PFSK-1 (cell line): ENCODE measurements at regions not wholly inside any gene's neighbourhood (a gene's known extent, or its start where the extent isn't known, plus 50 kb on each side); places are given as distances from the start of the nearest gene placed in this dataset.

Source experiments
- FOXP2 ChIP-seq: optimal IDR thresholded peaks from 2 replicates; pipeline ENCODE3; 2011; ENCODE audit warnings: borderline replicate concordance, control low read depth, inconsistent platforms; ENCODE audit not compliant: insufficient read depth; ENCODE audit errors: extremely low read length, extremely low read depth
- POLR2AphosphoS5 ChIP-seq: IDR thresholded peaks from 2 replicates; pipeline ENCODE4 v1.6.1; 2012; ENCODE audit warnings: low read depth, mild to moderate bottlenecking, control low read depth, low read length, moderate library complexity
- REST ChIP-seq, 2 experiments: IDR thresholded peaks; 2 replicates each; pipeline versions ENCODE4 v1.6.1 to v1.8.0; 2011 to 2012; ENCODE audit warnings: low read depth in 2 of 2, low read length in 2 of 2, control low read depth in 1 of 2, inconsistent platforms in 1 of 2, mild to moderate bottlenecking in 1 of 2, moderate library complexity in 1 of 2; ENCODE audit not compliant: insufficient read depth in 1 of 2
- SIN3A ChIP-seq: IDR thresholded peaks from 2 replicates; pipeline ENCODE4 v1.6.1; 2012; ENCODE audit warnings: mild to moderate bottlenecking, low read length, moderate library complexity, borderline replicate concordance; ENCODE audit not compliant: insufficient read depth
- TAF1 ChIP-seq: IDR thresholded peaks from 2 replicates; pipeline ENCODE4 v1.6.1; 2012; ENCODE audit warnings: low read length, control low read depth, borderline replicate concordance; ENCODE audit not compliant: insufficient read depth

- TF ChIP-seq TAF1, result no peak
- no peak for TF ChIP-seq SIN3A
- no peak for TF ChIP-seq FOXP2
- no peak for TF ChIP-seq POLR2AphosphoS5
- TF ChIP-seq REST (IDR thresholded peaks at IDR 0.05; ENCODE audit: insufficient read depth in 1 of 2, low read depth in 2 of 2, low read length in 2 of 2), result no peak
These were observed 211.0 kb downstream of the KCNE4 start for GRCh38 chr2:223262946-223263345.

- TF ChIP-seq FOXP2, result no peak
- no peak for TF ChIP-seq POLR2AphosphoS5
- TF ChIP-seq SIN3A, result no peak
These were observed 212.7 kb downstream of the KCNE4 start for GRCh38 chr2:223264541-223265193.

GRCh38 chr2:223267160-223267951 is 215.4 kb downstream of the KCNE4 start:
- no peak for TF ChIP-seq POLR2AphosphoS5
- TF ChIP-seq FOXP2, result no peak
- no peak for TF ChIP-seq TAF1
- no peak for TF ChIP-seq SIN3A
- TF ChIP-seq REST (IDR thresholded peaks at IDR 0.05; ENCODE audit: insufficient read depth in 1 of 2, low read depth in 2 of 2, low read length in 2 of 2), result no peak

- TF ChIP-seq TAF1 (no peak), FOXP2 (no peak), SIN3A (no peak), POLR2AphosphoS5 (no peak), REST (IDR thresholded peaks at IDR 0.05; ENCODE audit: insufficient read depth in 1 of 2, low read depth in 2 of 2, low read length in 2 of 2) (no peak)
These were observed 217.4 kb downstream of the KCNE4 start for GRCh38 chr2:223269386-223269785.

GRCh38 chr2:223270548-223270947 is 218.6 kb downstream of the KCNE4 start:
- TF ChIP-seq TAF1 (no peak), SIN3A (no peak), POLR2AphosphoS5 (no peak), REST (IDR thresholded peaks at IDR 0.05; ENCODE audit: insufficient read depth in 1 of 2, low read depth in 2 of 2, low read length in 2 of 2) (no peak), FOXP2 (no peak)
